ENCODE measurements at regions not wholly inside any gene's neighbourhood (a gene's known extent, or its start where the extent isn't known, plus 50 kb on each side); places are given as distances from the start of the nearest gene placed in this dataset.

DNA sequence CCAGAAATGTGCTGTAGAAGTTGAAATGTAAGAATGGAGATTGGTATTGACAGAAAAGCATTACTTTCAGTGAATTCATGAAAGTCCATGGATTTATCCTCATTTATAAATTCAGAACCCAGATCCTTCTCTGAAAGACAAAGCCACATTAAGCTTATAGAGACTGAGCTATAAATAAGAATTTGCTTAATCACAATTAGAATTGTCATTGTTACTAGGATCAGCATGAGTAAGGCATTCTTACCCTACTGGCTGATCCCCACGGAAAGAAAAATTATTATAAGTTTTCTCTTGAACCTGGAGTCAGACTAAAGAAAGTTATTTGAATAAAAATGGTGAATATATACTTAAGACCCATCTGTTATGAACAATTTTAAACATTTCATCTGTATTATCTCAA lies 199.2 kb upstream of the DTNA start:
- Histone ChIP-seq H3K4me3 (ENCODE audit: extremely low read depth in 1 of 4, insufficient read depth in 2 of 4, low read depth in 3 of 4, low read length in 4 of 4) (peak overlapping the region in 1 of 4 experiments; percentile 10; a peak in 1 of 8 replicates), H3K9ac (replicated peaks in 1 of 4; ENCODE audit: extremely low read depth in 1 of 4, low read depth in 3 of 4, low read length in 3 of 4) (no peak overlapping the region), H3K4me1 (replicated peaks in 1 of 4; ENCODE audit: control insufficient read depth in 3 of 4, insufficient read depth in 4 of 4, low read length in 3 of 4) (peaks cover 0 to 10% (median 5%) of the 10 kb centered on the region in 4 experiments; a peak in 3 of 7 replicates), H4K91ac (replicated peaks; ENCODE audit: insufficient read length, low read length) (no peak overlapping the region), H2AK5ac (ENCODE audit: low read depth, low read length) (no peak overlapping the region), H3K23ac (ENCODE audit: insufficient read length) (no peak overlapping the region), H3K4me2 (ENCODE audit: insufficient read depth in 1 of 2, low read depth in 2 of 2, low read length in 2 of 2) (peak overlapping the region in 1 of 2 experiments; percentile 31; a peak in 1 of 4 replicates), H3K36me3 (ENCODE audit: control insufficient read depth in 2 of 4, insufficient read depth in 4 of 4, low read length in 3 of 4) (peaks cover 0 to 7% (median 0%) of the 10 kb centered on the region in 4 experiments; a peak in 1 of 8 replicates), H3K23me2 (ENCODE audit: low read depth, low read length) (no peaks in the 10 kb centered on the region), H3K9me3 (ENCODE audit: insufficient read depth in 2 of 2, low read depth in 1 of 2, low read length in 1 of 2) (peaks cover 5 to 6% of the 10 kb centered on the region in 2 experiments; a peak in 1 of 4 replicates), H3K27ac (ENCODE audit: low read depth, low read length) (no peak overlapping the region), H3K79me2 (ENCODE audit: control insufficient read depth in 1 of 2, insufficient read depth in 2 of 2, low read length in 2 of 2) (peaks cover 0 to 9% of the 10 kb centered on the region in 2 experiments; a peak in 1 of 4 replicates), H3K27me3 (replicated peaks in 1 of 4; ENCODE audit: control insufficient read depth in 3 of 4, extremely low read depth in 1 of 4, insufficient read depth in 3 of 4, low read length in 3 of 4) (no peaks in the 10 kb centered on the region), H3K56ac (replicated peaks; ENCODE audit: insufficient read length, low read depth, low read length) (no peak overlapping the region), H3K79me1 (ENCODE audit: low read depth, low read length) (no peaks in the 10 kb centered on the region), H4K20me1 (replicated peaks in 1 of 2; ENCODE audit: control insufficient read depth in 1 of 2, insufficient read depth in 2 of 2, low read length in 2 of 2) (no peaks in the 10 kb centered on the region), H4K8ac (ENCODE audit: extremely low read depth, insufficient read depth, low read length) (no peak overlapping the region), H2BK15ac (ENCODE audit: low read length) (no peak overlapping the region), H3K4ac (replicated peaks; ENCODE audit: insufficient read length, low read depth, low read length) (no peak overlapping the region), H2BK120ac (replicated peaks; ENCODE audit: low read depth, low read length) (no peak overlapping the region), H4K5ac (ENCODE audit: insufficient read length, low read depth, low read length) (no peak overlapping the region), H2BK5ac (ENCODE audit: low read depth, low read length) (no peak overlapping the region), H3K18ac (ENCODE audit: extremely low read depth, low read length) (no peak overlapping the region), H3K14ac (ENCODE audit: insufficient read length) (no peak overlapping the region), H2BK12ac (ENCODE audit: low read depth, low read length) (no peak overlapping the region), H2BK20ac (ENCODE audit: low read length) (no peak overlapping the region), H2AFZ (ENCODE audit: low read length) (no peak overlapping the region)
- TF ChIP-seq NANOG (IDR thresholded peaks at IDR 0.05; ENCODE audit: insufficient read depth, low read depth, low read length, poor library complexity, severe bottlenecking) (no peak), BACH1 (IDR thresholded peaks at IDR 0.05; ENCODE audit: low read length) (peak; percentile 46; the same call in 1 of the 2 replicates), TBP (IDR thresholded peaks at IDR 0.05; ENCODE audit: low read depth, low read length) (no peak), SRF (IDR thresholded peaks at IDR 0.05; ENCODE audit: low read depth, low read length) (no peak), CBX5 (IDR thresholded peaks at IDR 0.05; ENCODE audit: low read depth, low read length) (no peak), PHF8 (conservative IDR thresholded peaks at IDR 0.05; ENCODE audit: low read depth, low read length) (no peak), KDM5A (IDR thresholded peaks at IDR 0.05; ENCODE audit: low read length) (no peak)
- WGBS, 2 experiments (ENCODE audit: extremely low coverage in 1 of 2, insufficient coverage in 1 of 2, insufficient read length in 1 of 2, insufficient replicate concordance in 2 of 2, low coverage in 1 of 2, low lambda C conversion rate in 2 of 2, missing lambda C conversion rate in 1 of 2) = 48% methylated on average over 1 of the region's 1 CpG; no CpG with 5 or more reads in 1 of the 2 experiments
- ChIA-PET CTCF (ENCODE audit: partially characterized antibody) (interaction anchor here (0.8 to 1.9 kb wide), 9 partner anchors 10 to 158 kb away, joined by 3 to 9 read pairs (median 4); no protein-coding TSS in a partner anchor), POLR2A (ENCODE audit: partially characterized antibody) (interaction anchor here (1.3 kb wide), 1 partner anchor 12 kb away, joined by 3 read pairs; no protein-coding TSS in a partner anchor)
- no peak for FAIRE-seq
- no peak for DNase-seq (ENCODE audit: low read depth in 1 of 2, low spot score in 2 of 2)
